ENCODE measurements at regions not wholly inside any gene's neighbourhood (a gene's known extent, or its start where the extent isn't known, plus 50 kb on each side); places are given as distances from the start of the nearest gene placed in this dataset.

DNA sequence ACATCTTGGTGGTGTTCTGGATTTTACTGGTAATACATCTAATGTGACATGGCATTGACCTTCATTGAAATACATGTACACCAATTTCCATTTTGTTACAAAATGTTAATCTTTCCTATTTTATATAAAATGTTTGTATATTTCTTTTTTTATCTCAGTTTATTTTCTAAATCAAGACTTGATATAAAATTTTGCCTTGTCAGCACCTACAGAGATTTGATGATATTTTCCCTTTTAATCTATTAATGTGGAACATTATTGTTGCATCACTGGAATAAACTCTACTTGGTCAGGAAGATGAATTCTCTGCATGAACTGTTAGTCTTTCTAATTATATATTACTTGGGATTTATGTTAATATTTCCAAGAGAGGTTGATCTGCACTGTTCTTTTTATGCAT, 294.0 kb upstream of the ETAA1 start:
- TF ChIP-seq EP300 (IDR thresholded peaks at IDR 0.05; ENCODE audit: borderline replicate concordance in 1 of 2, control insufficient read depth in 1 of 2, low read depth in 2 of 2, low read length in 2 of 2) (no peak), POLR2A (IDR thresholded peaks at IDR 0.05; ENCODE audit: low read depth, low read length) (no peak), CTCF (IDR thresholded peaks at IDR 0.05 in 2 of 3, conservative IDR thresholded peaks at IDR 0.05 in 1 of 3; ENCODE audit: control insufficient read depth in 2 of 3, extremely low read depth in 1 of 3, insufficient read depth in 1 of 3, low read depth in 3 of 3, low read length in 3 of 3) (no peak), YBX1 (IDR thresholded peaks at IDR 0.05) (no peak), SUZ12 (IDR thresholded peaks at IDR 0.05; ENCODE audit: unreplicated experiment) (no peak), EZH2 (IDR thresholded peaks at IDR 0.05; ENCODE audit: borderline replicate concordance, control insufficient read depth, low read depth, low read length) (no peak), CREB1 (IDR thresholded peaks at IDR 0.05; ENCODE audit: low read depth) (no peak), TCF12 (IDR thresholded peaks at IDR 0.05; ENCODE audit: low read depth, low read length) (no peak), GABPA (IDR thresholded peaks at IDR 0.05; ENCODE audit: low read depth) (no peak), ESRRA (IDR thresholded peaks at IDR 0.05; ENCODE audit: low read length) (no peak), ZSCAN29 (IDR thresholded peaks at IDR 0.05) (no peak), RAD51 (IDR thresholded peaks at IDR 0.05) (no peak), BCL11A (IDR thresholded peaks at IDR 0.05; ENCODE audit: low read depth, low read length) (no peak)
- TF ChIP-seq, protein P1, sequence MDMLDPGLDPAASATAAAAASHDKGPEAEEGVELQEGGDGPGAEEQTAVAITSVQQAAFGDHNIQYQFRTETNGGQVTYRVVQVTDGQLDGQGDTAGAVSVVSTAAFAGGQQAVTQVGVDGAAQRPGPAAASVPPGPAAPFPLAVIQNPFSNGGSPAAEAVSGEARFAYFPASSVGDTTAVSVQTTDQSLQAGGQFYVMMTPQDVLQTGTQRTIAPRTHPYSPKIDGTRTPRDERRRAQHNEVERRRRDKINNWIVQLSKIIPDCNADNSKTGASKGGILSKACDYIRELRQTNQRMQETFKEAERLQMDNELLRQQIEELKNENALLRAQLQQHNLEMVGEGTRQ (IDR thresholded peaks at IDR 0.05; ENCODE audit: borderline replicate concordance, low read depth, low read length) = no peak

Measured in GM12878 (cell line).